ENCODE measurements at regions not wholly inside any gene's neighbourhood (a gene's known extent, or its start where the extent isn't known, plus 50 kb on each side); places are given as distances from the start of the nearest gene placed in this dataset.

GRCh38 chr3:150094150-150094933 lies 123.6 kb upstream of the PFN2 start (continued):
- TF ChIP-seq CUX1 (IDR thresholded peaks at IDR 0.05; ENCODE audit: insufficient replicate concordance, low read depth, low read length) = no peak
- TF ChIP-seq TCF12 (IDR thresholded peaks at IDR 0.05; ENCODE audit: low read depth, low read length) = no peak
- TF ChIP-seq HDAC6 (IDR thresholded peaks at IDR 0.05; ENCODE audit: unreplicated experiment) = no peak
- TF ChIP-seq E2F4 (IDR thresholded peaks at IDR 0.05; ENCODE audit: low read depth, low read length) = no peak
- no peak for TF ChIP-seq RELA (IDR thresholded peaks at IDR 0.05; ENCODE audit: borderline replicate concordance, partially characterized antibody)
- TF ChIP-seq POLR2AphosphoS5 (IDR thresholded peaks at IDR 0.05; ENCODE audit: low read length) = no peak
- TF ChIP-seq WRNIP1 (IDR thresholded peaks at IDR 0.05; ENCODE audit: borderline replicate concordance, low read depth, low read length) = no peak
- no peak for TF ChIP-seq MLLT1 (IDR thresholded peaks at IDR 0.05)
- no peak for TF ChIP-seq MYC (IDR thresholded peaks at IDR 0.05; ENCODE audit: insufficient read depth, insufficient read length, insufficient replicate concordance, low read length, severe bottlenecking)
